GM19023 (cell line): ENCODE measurements at regions not wholly inside any gene's neighbourhood (a gene's known extent, or its start where the extent isn't known, plus 50 kb on each side); places are given as distances from the start of the nearest gene placed in this dataset.
"Not testable (repeated sequence)": the region's sequence is repeated elsewhere in the genome, so short reads cannot be mapped to it uniquely, and the experiment has no call there.

Source experiments
- ATAC-seq: cut with Tn5 transposase; IDR thresholded peaks from one replicate; pipeline ENCODE4 v1.9.1; 2021; ENCODE audit warnings: mild to moderate bottlenecking, moderate library complexity; ENCODE audit not compliant: unreplicated experiment

GRCh38 chr1:98575955-98576354 lies 85.6 kb upstream of the SNX7 start:
- no peak for ATAC-seq

GRCh38 chr1:98565951-98566350 lies 95.6 kb upstream of the SNX7 start:
- ATAC-seq, result no peak

GRCh38 chr1:98559291-98559690 lies 102.2 kb upstream of the SNX7 start:
- ATAC-seq, result no peak

GRCh38 chr1:98557895-98558294 lies 103.6 kb upstream of the SNX7 start:
- no peak for ATAC-seq

- ATAC-seq, result no peak
Observed at GRCh38 chr1:98556521-98557158, 104.9 kb upstream of the SNX7 start.

- ATAC-seq, result no peak
Observed at GRCh38 chr1:98555814-98556213, 105.7 kb upstream of the SNX7 start.

GRCh38 chr1:98552576-98553074 lies 108.9 kb upstream of the SNX7 start:
- not testable (repeated sequence) for ATAC-seq

GRCh38 chr1:98550076-98550475 lies 111.4 kb upstream of the SNX7 start:
- ATAC-seq, result no peak

GRCh38 chr1:98546319-98546718 lies 115.2 kb upstream of the SNX7 start:
- ATAC-seq, result no peak

- no peak for ATAC-seq
Observed at GRCh38 chr1:98538106-98538505, 123.4 kb upstream of the SNX7 start.

GRCh38 chr1:98523256-98523655 lies 138.3 kb upstream of the SNX7 start:
- ATAC-seq, result no peak

GRCh38 chr1:98516306-98516705 lies 145.2 kb upstream of the SNX7 start:
- no peak for ATAC-seq

- ATAC-seq, result no peak
Observed at GRCh38 chr1:98515744-98516143, 145.8 kb upstream of the SNX7 start.

GRCh38 chr1:98512216-98512615 lies 149.3 kb upstream of the SNX7 start:
- not testable (repeated sequence) for ATAC-seq

- no peak for ATAC-seq
Observed at GRCh38 chr1:98503771-98504170, 157.8 kb upstream of the SNX7 start.

- ATAC-seq, result no peak
Observed at GRCh38 chr1:98502937-98503336, 158.6 kb upstream of the SNX7 start.

GRCh38 chr1:98500324-98500723 lies 161.2 kb upstream of the SNX7 start:
- no peak for ATAC-seq

GRCh38 chr1:98498651-98499050 lies 162.9 kb upstream of the SNX7 start:
- ATAC-seq, result no peak

GRCh38 chr1:98497497-98497896 lies 164.0 kb upstream of the SNX7 start:
- ATAC-seq, result no peak

GRCh38 chr1:98496256-98496995 lies 165.1 kb upstream of the SNX7 start:
- ATAC-seq, result no peak

- ATAC-seq, result no peak
Observed at GRCh38 chr1:98493469-98493868, 168.1 kb upstream of the SNX7 start.

GRCh38 chr1:98490099-98490498 lies 171.4 kb upstream of the SNX7 start:
- ATAC-seq, result no peak
